HS-27A (cell line): ENCODE measurements at regions not wholly inside any gene's neighbourhood (a gene's known extent, or its start where the extent isn't known, plus 50 kb on each side); places are given as distances from the start of the nearest gene placed in this dataset.

Experiments used
- DNase-seq: peaks from one replicate; pipeline ENCODE4 v3.0.0-alpha.2; 2012; ENCODE audit warnings: low read depth, missing footprints

GRCh38 chr14:71672596-71672995 lies 259.6 kb upstream of the RGS6 start:
- DNase-seq, result no peak

GRCh38 chr14:71675126-71675899 lies 256.9 kb upstream of the RGS6 start:
- DNase-seq, result no peak

GRCh38 chr14:71675900-71676287 lies 256.3 kb upstream of the RGS6 start:
- DNase-seq, result no peak

GRCh38 chr14:71680736-71681387 lies 251.4 kb upstream of the RGS6 start:
- DNase-seq, result no peak

DNA sequence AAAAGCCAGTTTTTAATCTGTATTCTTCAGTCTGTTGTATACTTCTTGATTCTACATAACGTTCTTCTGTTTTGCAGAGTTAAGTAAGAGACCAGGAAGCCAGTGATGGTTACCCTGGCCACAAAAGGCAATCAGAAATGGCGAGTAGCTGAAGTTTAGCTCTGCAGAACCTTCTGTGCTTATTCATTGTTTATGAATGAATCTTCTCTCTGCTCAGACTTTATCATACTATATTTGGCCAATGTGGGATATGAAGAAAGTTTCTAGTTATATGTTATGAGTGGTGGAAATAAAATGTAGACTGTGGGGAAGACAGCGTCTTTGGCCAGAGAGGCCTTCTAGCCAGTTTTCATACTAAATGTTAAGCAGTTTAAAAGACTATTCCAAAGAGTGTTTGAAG lies 249.9 kb upstream of the RGS6 start:
- no peak for DNase-seq

- no peak for DNase-seq
Measured at GRCh38 chr14:71684323-71684722, 247.9 kb upstream of the RGS6 start.

GRCh38 chr14:71686677-71687076 lies 245.6 kb upstream of the RGS6 start:
- no peak for DNase-seq

DNA sequence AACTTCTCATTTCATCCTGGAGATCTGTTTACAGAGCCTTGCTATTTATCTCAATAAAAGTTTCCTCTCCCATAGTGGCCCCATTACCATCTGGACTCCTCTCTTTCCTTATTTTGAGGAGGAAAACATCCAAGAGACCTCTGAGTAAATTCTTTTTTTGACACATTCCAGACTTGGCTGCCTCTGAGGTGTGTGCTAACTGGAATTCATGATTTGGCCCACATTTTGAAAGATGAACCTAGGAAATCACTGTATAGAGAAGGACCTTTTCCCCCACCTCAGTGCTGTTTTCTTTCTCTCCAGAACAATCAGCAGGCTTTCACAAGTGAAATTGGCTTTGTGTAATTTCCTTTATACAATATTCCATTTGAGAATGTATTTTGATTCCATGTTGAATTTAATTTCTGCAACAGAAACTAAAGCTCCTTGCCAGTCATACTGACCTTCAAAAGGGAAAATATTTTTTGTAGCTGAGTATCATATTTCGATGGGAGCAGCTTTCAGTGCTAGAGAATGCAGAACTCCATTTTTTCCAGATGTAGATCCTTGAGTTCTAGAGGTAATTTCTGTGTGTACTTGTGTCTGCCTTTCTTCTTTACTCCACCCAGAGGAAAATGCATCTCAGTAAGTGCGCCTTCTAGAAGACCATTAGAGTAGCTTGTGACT lies 244.9 kb upstream of the RGS6 start:
- no peak for DNase-seq

DNA sequence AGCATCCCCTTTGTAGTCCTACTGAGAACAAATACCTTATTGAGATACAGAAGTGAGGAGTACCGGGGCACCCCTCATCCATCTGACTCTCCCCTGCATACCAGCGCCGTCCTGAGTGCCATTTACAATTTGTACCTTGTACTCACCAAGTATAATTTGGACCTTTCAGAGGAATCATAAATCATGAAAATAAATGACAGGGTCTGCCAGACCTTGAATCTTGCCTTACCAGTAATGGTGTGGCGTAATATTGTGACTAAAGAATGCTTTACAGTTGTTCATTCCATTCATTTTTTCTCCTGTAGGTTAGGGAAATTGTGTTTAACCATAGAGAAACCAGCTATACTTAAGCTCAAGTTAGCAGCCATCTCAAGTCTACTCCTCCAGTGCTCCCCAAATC lies 243.7 kb upstream of the RGS6 start:
- no peak for DNase-seq

DNA sequence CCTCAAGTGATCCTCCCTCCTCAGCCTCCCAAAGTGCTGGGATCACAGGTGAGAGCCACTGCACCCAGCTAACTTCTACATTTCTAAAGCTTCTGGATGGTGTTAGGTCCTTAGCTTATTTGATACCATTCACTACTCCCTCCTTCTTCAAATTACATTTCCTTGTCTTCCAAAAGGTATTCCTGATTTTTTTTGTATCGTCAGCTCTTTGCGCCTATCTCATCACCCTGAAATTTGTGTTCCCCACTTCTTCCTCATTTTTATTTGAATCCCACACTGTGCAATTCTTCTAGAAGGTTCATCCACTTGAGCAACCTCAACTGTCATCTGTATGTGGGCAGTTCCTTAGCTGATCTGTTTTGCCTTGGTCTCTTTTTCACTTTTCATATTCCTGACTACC lies 241.8 kb upstream of the RGS6 start:
- DNase-seq, result no peak

GRCh38 chr14:71692496-71692895 lies 239.7 kb upstream of the RGS6 start:
- DNase-seq, result no peak

DNA sequence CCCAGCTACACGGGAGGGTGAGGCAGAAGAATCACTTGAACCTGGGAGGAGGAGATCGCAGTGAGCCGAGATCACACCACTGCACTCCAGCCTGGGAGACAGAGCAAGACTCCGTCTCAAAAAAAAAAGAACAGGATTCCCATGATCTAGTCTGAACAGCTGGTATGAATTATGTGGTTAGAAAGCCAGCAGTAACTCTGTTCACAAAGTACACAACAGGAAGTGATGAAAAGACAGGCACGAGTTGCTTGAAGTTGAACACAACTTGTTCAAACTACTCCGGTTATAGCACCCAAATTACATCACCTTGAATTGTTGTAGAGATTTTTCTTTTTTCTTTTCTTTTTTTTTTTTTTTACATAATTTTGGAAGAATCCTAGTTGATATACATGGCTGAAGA lies 238.8 kb upstream of the RGS6 start:
- no peak for DNase-seq

GRCh38 chr14:71694591-71695530 lies 237.4 kb upstream of the RGS6 start:
- DNase-seq, result no peak

DNA sequence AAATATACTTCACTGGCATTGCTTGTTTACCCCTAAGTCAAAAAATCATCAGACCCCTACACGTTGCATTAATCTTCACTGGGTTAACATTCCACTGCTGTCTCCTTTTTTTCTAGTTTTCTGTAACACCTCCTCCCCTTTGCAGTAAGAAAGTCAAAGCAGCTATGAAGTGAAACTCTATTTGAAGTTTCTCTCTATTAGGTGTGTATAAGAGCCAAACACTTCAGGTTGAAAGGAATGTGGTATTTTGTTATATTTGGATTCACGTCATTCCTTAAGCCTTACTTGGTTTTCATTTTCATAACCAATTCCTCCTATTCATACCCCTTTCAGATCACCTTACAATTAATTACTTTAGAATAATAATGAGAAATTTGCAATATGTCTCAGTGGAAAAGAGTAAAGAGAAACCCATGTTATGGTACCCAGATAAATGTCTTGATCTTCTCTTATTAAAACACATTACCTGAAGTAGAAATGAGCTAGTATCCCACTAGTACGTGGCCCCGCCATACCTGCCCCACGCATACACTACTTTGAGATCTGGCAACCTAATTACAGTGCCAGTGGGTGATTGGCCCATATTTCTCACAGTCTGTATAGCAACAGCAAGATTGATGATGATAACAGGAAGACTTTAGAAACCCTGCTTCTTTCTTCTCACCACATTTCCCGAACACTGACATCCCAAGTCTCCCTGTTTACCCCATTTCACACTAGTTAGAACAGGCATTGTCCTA lies 236.4 kb upstream of the RGS6 start:
- DNase-seq, result no peak

GRCh38 chr14:71698027-71698426 lies 234.2 kb upstream of the RGS6 start:
- DNase-seq, result no peak

DNA sequence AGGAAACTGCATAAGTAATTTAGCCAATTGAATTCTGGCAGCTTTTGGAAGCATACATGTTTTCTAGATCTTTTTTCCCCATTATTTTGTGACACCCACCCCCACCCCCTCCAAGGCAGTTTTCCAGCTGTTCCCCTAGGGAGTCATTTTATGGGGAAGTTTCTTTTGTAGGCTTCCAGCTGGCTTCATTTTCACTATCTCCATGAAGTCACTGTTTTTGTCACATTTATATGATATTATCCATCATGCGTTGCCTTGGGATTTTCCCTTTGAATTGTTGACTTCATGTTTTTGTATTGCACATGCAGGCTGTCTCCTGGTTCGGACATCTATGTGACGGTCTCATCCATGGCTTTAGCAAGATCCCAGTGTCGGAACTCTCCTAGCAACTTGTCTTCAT lies 233.6 kb upstream of the RGS6 start:
- no peak for DNase-seq

GRCh38 chr14:71701990-71702389 lies 230.2 kb upstream of the RGS6 start:
- no peak for DNase-seq

DNA sequence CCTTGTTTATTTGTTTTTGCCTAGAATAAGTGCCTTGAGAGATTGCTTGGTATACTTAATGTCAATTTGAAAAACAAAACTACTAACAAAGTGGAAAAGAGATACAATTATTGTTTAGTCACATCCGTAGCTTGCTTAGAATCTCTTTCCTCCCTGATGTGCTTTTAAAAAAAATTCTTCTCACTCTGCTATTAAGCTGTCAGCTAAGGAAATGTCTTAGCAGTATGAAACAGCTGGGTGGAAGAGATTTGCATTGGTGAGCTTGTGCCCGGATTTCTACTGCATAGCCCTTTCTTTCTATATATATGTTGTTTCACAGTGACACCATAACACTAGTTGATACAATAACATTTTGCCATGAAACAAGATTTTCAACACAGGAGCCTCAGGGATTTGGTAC lies 229.4 kb upstream of the RGS6 start:
- no peak for DNase-seq

- no peak for DNase-seq
Measured at GRCh38 chr14:71703477-71703876, 228.8 kb upstream of the RGS6 start.

GRCh38 chr14:71704210-71704609 lies 228.0 kb upstream of the RGS6 start:
- DNase-seq, result no peak

- DNase-seq, result no peak
Measured at GRCh38 chr14:71705460-71705859, 226.8 kb upstream of the RGS6 start.

DNA sequence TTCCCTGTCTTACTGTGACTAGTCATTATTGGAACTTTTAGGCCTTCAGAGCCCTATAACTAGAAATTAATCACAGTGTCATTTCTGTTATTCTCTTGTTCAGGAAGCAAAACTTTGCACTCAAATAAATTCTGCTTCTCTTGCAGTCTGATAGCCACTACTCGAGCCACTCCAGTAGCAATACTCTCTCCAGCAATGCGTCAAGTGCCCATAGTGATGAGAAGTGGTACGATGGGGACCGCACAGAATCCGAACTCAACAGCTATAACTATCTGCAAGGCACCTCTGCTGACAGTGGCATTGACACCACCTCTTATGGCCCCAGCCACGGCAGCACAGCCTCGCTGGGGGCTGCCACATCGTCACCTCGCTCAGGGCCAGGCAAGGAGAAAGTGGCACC lies 223.2 kb upstream of the RGS6 start:
- no peak for DNase-seq
